CD4-positive, alpha-beta T cell (primary cell): ENCODE measurements at regions not wholly inside any gene's neighbourhood (a gene's known extent, or its start where the extent isn't known, plus 50 kb on each side); places are given as distances from the start of the nearest gene placed in this dataset.

Experiments
- ATAC-seq: fragments of 200-7000 bp; cut with Tn5 transposase; one replicate; pipeline ENCODE4 v1.10.0; 2022; ENCODE audit warnings: mild to moderate bottlenecking; ENCODE audit not compliant: poor library complexity
- CTCF ChIA-PET: fragments of 350-600 bp; sonication (Branson Sonifier 250); formaldehyde crosslinking; loops from one replicate; lab custom pipeline; 2021; ENCODE audit warnings: antibody characterized with exemption, inconsistent platforms; lab: Charles Lee
- POLR2A ChIA-PET: fragments of 350-600 bp; sonication (Branson Sonifier 250); formaldehyde crosslinking; loops from one replicate; lab custom pipeline; 2021; ENCODE audit warnings: antibody characterized with exemption, inconsistent platforms; lab: Charles Lee
- DNase-seq, 14 experiments: peaks; one replicate each; pipeline ENCODE4 v3.0.0-alpha.2; 2013 to 2020; ENCODE audit warnings: mixed read lengths in 2 of 14
- H3K27ac ChIP-seq, 2 donors: one replicate each; pipeline versions ENCODE4 v1.5.1 to v1.7.0; 2013; ENCODE audit warnings: low read length in 2 of 2, low read depth in 1 of 2, mild to moderate bottlenecking in 1 of 2
- H3K27me3 ChIP-seq, 2 experiments: 1 replicate in 1 of 2; 2 replicates in 1 of 2; pipeline versions ENCODE4 v1.6.1 to v1.7.0; 2013; ENCODE audit warnings: low read length in 2 of 2, control low read depth in 1 of 2, mild to moderate bottlenecking in 1 of 2, moderate library complexity in 1 of 2; ENCODE audit not compliant: insufficient read depth in 2 of 2, control insufficient read depth in 1 of 2
- H3K36me3 ChIP-seq: one replicate; pipeline ENCODE4 v1.6.1; 2013; ENCODE audit warnings: low read length, control low read depth; ENCODE audit not compliant: insufficient read depth
- H3K4me1 ChIP-seq: one replicate; pipeline ENCODE4 v1.6.1; 2013; ENCODE audit warnings: low read length, control low read depth; ENCODE audit not compliant: insufficient read depth
- H3K4me3 ChIP-seq: one replicate; pipeline ENCODE4 v1.5.1; 2013; ENCODE audit warnings: mild to moderate bottlenecking, low read length, moderate library complexity
- H3K9me3 ChIP-seq, 2 experiments: 1 replicate in 1 of 2; 2 replicates in 1 of 2; pipeline versions ENCODE4 v1.6.1 to v1.7.0; 2013; ENCODE audit warnings: low read length in 2 of 2, mild to moderate bottlenecking in 2 of 2, control low read depth in 1 of 2, moderate library complexity in 1 of 2; ENCODE audit not compliant: control insufficient read depth in 1 of 2, insufficient read depth in 1 of 2
- H3K27ac Mint-ChIP-seq: one replicate; pipeline ENCODE4 v1.8.0; 2020; ENCODE audit warnings: mixed read lengths
- H3K27me3 Mint-ChIP-seq: one replicate; pipeline ENCODE4 v1.8.0; 2021; ENCODE audit warnings: mixed read lengths
- H3K36me3 Mint-ChIP-seq: one replicate; pipeline ENCODE4 v1.8.0; 2021; ENCODE audit warnings: low read depth, mixed read lengths
- H3K4me1 Mint-ChIP-seq: one replicate; pipeline ENCODE4 v1.8.0; 2021; ENCODE audit warnings: low read depth, mixed read lengths
- H3K4me3 Mint-ChIP-seq: one replicate; pipeline ENCODE4 v1.8.0; 2020; ENCODE audit warnings: mild to moderate bottlenecking, mixed read lengths
- H3K9me3 Mint-ChIP-seq: one replicate; pipeline ENCODE4 v1.8.0; 2020; ENCODE audit warnings: mixed read lengths
- CTCF ChIP-seq: fragments of 200-600 bp; IDR thresholded peaks from one replicate; pipeline ENCODE4 v1.8.0; 2022; ENCODE audit warnings: antibody characterized with exemption, mild to moderate bottlenecking
- intact Hi-C, 2 experiments: fragments of 100-400 bp; cut with DNase I in 1 of 2; cut with micrococcal nuclease in 1 of 2; formaldehyde crosslinking; loops; one replicate each; pipeline versions ENCODE4 v1.15.1 to v1.9.0; 2023 to 2025; cut with DNase I, micrococcal nuclease

- Histone ChIP-seq H3K9me3 (peaks cover 0 to 13% of the 10 kb centered on the region in 2 experiments), H3K27ac (no peak overlapping the region), H3K27me3 (no peaks in the 10 kb centered on the region), H3K4me3 (no peak overlapping the region), H3K36me3 (no peaks in the 10 kb centered on the region), H3K4me1 (no peaks in the 10 kb centered on the region)
- Mint-ChIP-seq H3K27me3 (no peaks in the 10 kb centered on the region), H3K36me3 (no peaks in the 10 kb centered on the region), H3K4me1 (no peaks in the 10 kb centered on the region), H3K27ac (no peak overlapping the region), H3K4me3 (no peak overlapping the region), H3K9me3 (peaks cover 20% of the 10 kb centered on the region)
- no peak for TF ChIP-seq CTCF
- no peak for ATAC-seq
- POLR2A ChIA-PET, result no interaction called here
- CTCF ChIA-PET, result interaction anchor here (0.7 kb wide), 1 partner anchor 43 kb away, joined by 3 read pairs; no protein-coding TSS in a partner anchor
- intact Hi-C loops, result no loop called here
- no peak for DNase-seq
Observed at GRCh38 chr18:28541276-28541930, 364.5 kb upstream of the CDH2 start.

GRCh38 chr18:28529644-28530043, 352.7 kb upstream of the CDH2 start:
- ChIA-PET POLR2A (no interaction called here), CTCF (no interaction called here)
- DNase-seq (no peak), ATAC-seq (no peak)
- H3K27ac Mint-ChIP-seq, result no peak overlapping the region
- intact Hi-C loops, result loop anchor here in 1 of 2 experiments (10.0 kb wide), 1 partner anchor 55 kb away; no protein-coding TSS in a partner anchor
- no peaks in the 10 kb centered on the region for H3K4me1 Mint-ChIP-seq
- H3K36me3 Mint-ChIP-seq, result no peaks in the 10 kb centered on the region
- Histone ChIP-seq H3K4me3 (no peak overlapping the region), H3K36me3 (no peaks in the 10 kb centered on the region), H3K9me3 (no peaks in the 10 kb centered on the region), H3K27me3 (no peaks in the 10 kb centered on the region), H3K4me1 (no peaks in the 10 kb centered on the region), H3K27ac (no peak overlapping the region)
- peaks cover 16% of the 10 kb centered on the region for H3K9me3 Mint-ChIP-seq
- no peaks in the 10 kb centered on the region for H3K27me3 Mint-ChIP-seq
- no peak for TF ChIP-seq CTCF
- no peak overlapping the region for H3K4me3 Mint-ChIP-seq

GRCh38 chr18:28526196-28526595, 349.3 kb upstream of the CDH2 start:
- Histone ChIP-seq H3K27me3 (no peaks in the 10 kb centered on the region), H3K36me3 (no peaks in the 10 kb centered on the region), H3K4me1 (no peaks in the 10 kb centered on the region), H3K9me3 (peaks cover 0 to under 1% of the 10 kb centered on the region in 2 experiments), H3K27ac (no peak overlapping the region), H3K4me3 (no peak overlapping the region)
- ATAC-seq, result no peak
- Mint-ChIP-seq H3K36me3 (no peaks in the 10 kb centered on the region), H3K4me1 (no peaks in the 10 kb centered on the region), H3K27ac (no peak overlapping the region), H3K4me3 (no peak overlapping the region), H3K9me3 (peaks cover 8% of the 10 kb centered on the region), H3K27me3 (no peaks in the 10 kb centered on the region)
- DNase-seq, result no peak
- TF ChIP-seq CTCF, result no peak
- intact Hi-C loops, result no loop called here
- POLR2A ChIA-PET, result no interaction called here
- CTCF ChIA-PET, result no interaction called here
